Esophagus squamous epithelium (tissue), 5 donors: ENCODE measurements at regions not wholly inside any gene's neighbourhood (a gene's known extent, or its start where the extent isn't known, plus 50 kb on each side); places are given as distances from the start of the nearest gene placed in this dataset.

Source experiments
- DNase-seq: peaks from one replicate; lab custom pipeline; 2025; lab: John Stamatoyannopoulos, UW
- H3K27ac ChIP-seq, 4 donors: fragments of 200-600 bp; sonication (generic); one replicate each; pipeline ENCODE4 v1.5.1; 2016 to 2019; ENCODE audit warnings: mild to moderate bottlenecking in 1 of 4
- H3K27me3 ChIP-seq, 4 donors: fragments of 200-600 bp; sonication (generic); 1 replicate in 3 of 4; 2 replicates in 1 of 4; pipeline versions ENCODE4 v1.5.1 to v1.6.0; 2017 to 2021; ENCODE audit warnings: antibody characterized with exemption in 1 of 4
- H3K36me3 ChIP-seq, 3 donors: fragments of 200-600 bp; sonication (generic); one replicate each; pipeline ENCODE4 v1.5.1; 2016 to 2019
- H3K4me1 ChIP-seq, 3 donors: fragments of 200-600 bp; sonication (generic); one replicate each; pipeline ENCODE4 v1.5.1; 2017 to 2019
- H3K4me3 ChIP-seq, 4 donors: fragments of 200-600 bp; sonication (generic); 1 replicate in 3 of 4; 2 replicates in 1 of 4; pipeline ENCODE4 v1.5.1; 2016 to 2019; ENCODE audit warnings: mild to moderate bottlenecking in 2 of 4, moderate library complexity in 1 of 4
- H3K9me3 ChIP-seq, 3 donors: fragments of 200-600 bp; sonication (generic); one replicate each; pipeline ENCODE4 v1.5.1; 2016 to 2019
- CTCF ChIP-seq, 6 experiments: fragments of 450-650 bp in 4 of 6; fragments of 200-600 bp in 2 of 6; sonication (generic) in 2 of 6; IDR thresholded peaks; one replicate each; pipeline ENCODE4 v1.5.1; 2016 to 2019; ENCODE audit warnings: antibody characterized with exemption in 6 of 6, mild to moderate bottlenecking in 4 of 6, moderate library complexity in 4 of 6
- POLR2A ChIP-seq, 4 donors: fragments of 450-650 bp; IDR thresholded peaks; one replicate each; pipeline ENCODE4 v1.6.1; 2017; ENCODE audit warnings: antibody characterized with exemption in 4 of 4, mild to moderate bottlenecking in 4 of 4, moderate library complexity in 3 of 4
- WGBS, 2 donors: methylation state at CpG; one replicate each; pipeline ENCODE4 v1.1.5; 2018; 5-methylcytosine and 5-hydroxymethylcytosine counted together
- intact Hi-C: fragments of 100-400 bp; cut with DNase I; formaldehyde crosslinking; loops from one replicate; pipeline ENCODE4 v1.15.0; 2022
- donor health status: DM: yes; HTN: yes; CAD: no.

- DNase-seq, result no peak
- H3K4me1 ChIP-seq, result no peaks in the 10 kb centered on the region
- TF ChIP-seq POLR2A (IDR thresholded peaks at IDR 0.05) (no peak), CTCF (IDR thresholded peaks at IDR 0.05) (no peak)
- H3K9me3 ChIP-seq, result no peaks in the 10 kb centered on the region
- WGBS, 2 donors, result 48% methylated on average over 1 of the region's 1 CpG
- no peak overlapping the region for H3K4me3 ChIP-seq
- no peak overlapping the region for H3K27ac ChIP-seq
- intact Hi-C loops, result no loop called here
- H3K36me3 ChIP-seq, result no peaks in the 10 kb centered on the region
- H3K27me3 ChIP-seq, result no peaks in the 10 kb centered on the region
Observed at GRCh38 chr10:52514481-52514880, 200.4 kb downstream of the DKK1 start.

- intact Hi-C loops, result no loop called here
- Histone ChIP-seq H3K36me3 (no peaks in the 10 kb centered on the region), H3K27me3 (no peaks in the 10 kb centered on the region), H3K27ac (no peak overlapping the region), H3K4me1 (no peaks in the 10 kb centered on the region), H3K4me3 (no peak overlapping the region), H3K9me3 (no peaks in the 10 kb centered on the region)
- 28 to 38% methylated on average over 2 of the region's 2 CpGs for WGBS, 2 donors
- TF ChIP-seq CTCF (IDR thresholded peaks at IDR 0.05) (no peak), POLR2A (IDR thresholded peaks at IDR 0.05) (no peak)
- no peak for DNase-seq
Observed at GRCh38 chr10:52517012-52517411, 202.9 kb downstream of the DKK1 start.

GRCh38 chr10:52523696-52524095, 209.6 kb downstream of the DKK1 start:
- H3K4me3 ChIP-seq, result no peak overlapping the region
- no peaks in the 10 kb centered on the region for H3K36me3 ChIP-seq
- TF ChIP-seq POLR2A (IDR thresholded peaks at IDR 0.05), result no peak
- TF ChIP-seq CTCF (IDR thresholded peaks at IDR 0.05), result no peak
- no peaks in the 10 kb centered on the region for H3K27me3 ChIP-seq
- DNase-seq, result no peak
- H3K9me3 ChIP-seq, result no peaks in the 10 kb centered on the region
- H3K4me1 ChIP-seq, result no peaks in the 10 kb centered on the region
- H3K27ac ChIP-seq, result no peak overlapping the region
- intact Hi-C loops, result no loop called here

- no peak for TF ChIP-seq CTCF (IDR thresholded peaks at IDR 0.05)
- no peak for TF ChIP-seq POLR2A (IDR thresholded peaks at IDR 0.05)
- Histone ChIP-seq H3K9me3 (no peaks in the 10 kb centered on the region), H3K27me3 (no peaks in the 10 kb centered on the region), H3K36me3 (no peaks in the 10 kb centered on the region), H3K27ac (no peak overlapping the region), H3K4me1 (no peaks in the 10 kb centered on the region), H3K4me3 (no peak overlapping the region)
- 55 to 61% methylated on average over 2 of the region's 2 CpGs for WGBS, 2 donors
- intact Hi-C loops, result no loop called here
- DNase-seq, result no peak
Observed at GRCh38 chr10:52525761-52526160, 211.7 kb downstream of the DKK1 start.

- no peak for TF ChIP-seq CTCF (IDR thresholded peaks at IDR 0.05)
- no peak for TF ChIP-seq POLR2A (IDR thresholded peaks at IDR 0.05)
- DNase-seq, result no peak
- WGBS, 2 donors, result 13 to 21% methylated on average over 1 of the region's 1 CpG
Observed at GRCh38 chr10:52526251-52526823, 212.3 kb downstream of the DKK1 start.

More at GRCh38 chr10:52526251-52526823, 212.3 kb downstream of the DKK1 start:
- intact Hi-C loops, result no loop called here
- no peaks in the 10 kb centered on the region for H3K36me3 ChIP-seq
- H3K9me3 ChIP-seq, result no peaks in the 10 kb centered on the region
- no peak overlapping the region for H3K27ac ChIP-seq
- no peak overlapping the region for H3K4me3 ChIP-seq
- no peaks in the 10 kb centered on the region for H3K4me1 ChIP-seq
- H3K27me3 ChIP-seq, result no peaks in the 10 kb centered on the region
